Osteoblast (primary cell): ENCODE measurements at regions not wholly inside any gene's neighbourhood (a gene's known extent, or its start where the extent isn't known, plus 50 kb on each side); places are given as distances from the start of the nearest gene placed in this dataset.
A peak's percentile ranks its signal among the peaks of the same experiment; 100 is the strongest.

Experiments
- DNase-seq: peaks from one replicate; pipeline ENCODE4 v3.0.0; 2011; ENCODE audit warnings: low spot score, mixed read lengths; ENCODE audit not compliant: insufficient read length; ENCODE audit errors: missing footprints
- H2AFZ ChIP-seq: 2 replicates; pipeline ENCODE4 v1.6.0; 2011; ENCODE audit warnings: mild to moderate bottlenecking, low read length
- H3K27ac ChIP-seq: 2 replicates; pipeline ENCODE4 v1.5.1; 2011; ENCODE audit warnings: mild to moderate bottlenecking, low read depth, low read length, moderate library complexity
- H3K27me3 ChIP-seq: 2 replicates; pipeline ENCODE4 v1.6.0; 2012; ENCODE audit warnings: mild to moderate bottlenecking, control low read depth, inconsistent platforms, low read length, moderate library complexity; ENCODE audit not compliant: insufficient read depth
- H3K36me3 ChIP-seq: 2 replicates; pipeline ENCODE4 v1.5.1; 2011; ENCODE audit warnings: mild to moderate bottlenecking, low read length, control low read depth, moderate library complexity; ENCODE audit not compliant: insufficient read depth
- H3K4me1 ChIP-seq: 2 replicates; pipeline ENCODE4 v1.5.1; 2011; ENCODE audit warnings: mild to moderate bottlenecking, low read length, control low read depth, moderate library complexity; ENCODE audit not compliant: insufficient read depth
- H3K4me2 ChIP-seq: 2 replicates; pipeline ENCODE4 v1.6.0; 2011; ENCODE audit warnings: mild to moderate bottlenecking, low read length; ENCODE audit not compliant: insufficient read depth
- H3K4me3 ChIP-seq: fragments of 200-600 bp; sonication (generic); 3 replicates; pipeline ENCODE4 v1.5.1; 2012; ENCODE audit warnings: mild to moderate bottlenecking, low read length, inconsistent platforms; ENCODE audit not compliant: insufficient read depth
- H3K79me2 ChIP-seq: 2 replicates; pipeline ENCODE4 v1.6.0; 2012; ENCODE audit warnings: mild to moderate bottlenecking, low read length, control low read depth, inconsistent platforms; ENCODE audit not compliant: insufficient read depth
- H3K9me3 ChIP-seq: 2 replicates; pipeline ENCODE4 v1.5.1; 2011; ENCODE audit warnings: low read depth, low read length, control low read depth
- H4K20me1 ChIP-seq: 2 replicates; pipeline ENCODE4 v1.6.0; 2012; ENCODE audit warnings: mild to moderate bottlenecking, low read length, control low read depth; ENCODE audit not compliant: insufficient read depth
- TF ChIP-seq, protein P1 (sequence below): IDR thresholded peaks from 2 replicates; pipeline ENCODE4 v1.5.1; 2011; ENCODE audit warnings: mild to moderate bottlenecking, low read depth, low read length, moderate library complexity; ENCODE audit errors: extremely low read depth

DNA sequence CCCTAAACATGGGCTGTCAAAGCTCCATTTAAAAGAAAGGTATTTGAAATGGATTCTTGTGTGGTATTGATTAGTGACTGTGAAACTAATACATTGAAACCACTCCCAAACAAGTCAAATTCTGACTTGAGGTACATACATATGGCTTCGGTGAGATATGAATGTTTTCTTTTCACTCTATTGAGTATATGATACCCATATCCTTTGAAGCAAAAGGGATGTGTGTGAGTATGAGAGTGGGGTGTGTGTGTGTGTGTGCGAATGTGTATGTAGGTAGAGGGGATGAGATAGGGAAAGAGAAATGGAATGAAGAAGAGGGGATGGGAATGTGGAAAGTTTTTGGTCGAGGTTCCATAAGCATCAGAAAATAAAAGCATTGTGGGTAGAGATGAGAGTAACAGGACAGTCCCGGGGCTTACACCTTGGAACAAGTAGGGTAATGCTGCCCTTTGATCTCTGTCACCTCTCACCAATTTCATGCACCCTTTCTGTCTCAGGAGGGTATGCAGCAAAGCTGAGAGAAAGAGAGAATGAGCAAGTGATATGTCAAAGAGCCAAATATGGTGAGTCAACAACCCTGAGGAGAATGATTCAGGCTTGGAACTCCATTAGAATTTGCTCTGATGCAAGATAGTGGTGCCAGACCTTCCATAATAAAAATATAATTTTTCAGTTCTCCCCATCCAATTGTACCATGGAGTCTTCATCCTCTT lies 64.0 kb upstream of the ZEB2 start:
- Histone ChIP-seq H2AFZ (peak overlapping the region; percentile 30), H3K27me3 (no peaks in the 10 kb centered on the region), H3K4me2 (no peak overlapping the region), H3K79me2 (no peaks in the 10 kb centered on the region), H3K4me1 (peaks cover 13% of the 10 kb centered on the region), H3K27ac (peak overlapping the region; percentile 36), H4K20me1 (no peaks in the 10 kb centered on the region), H3K9me3 (no peaks in the 10 kb centered on the region), H3K36me3 (no peaks in the 10 kb centered on the region), H3K4me3 (no peak overlapping the region)
- TF ChIP-seq, protein P1, sequence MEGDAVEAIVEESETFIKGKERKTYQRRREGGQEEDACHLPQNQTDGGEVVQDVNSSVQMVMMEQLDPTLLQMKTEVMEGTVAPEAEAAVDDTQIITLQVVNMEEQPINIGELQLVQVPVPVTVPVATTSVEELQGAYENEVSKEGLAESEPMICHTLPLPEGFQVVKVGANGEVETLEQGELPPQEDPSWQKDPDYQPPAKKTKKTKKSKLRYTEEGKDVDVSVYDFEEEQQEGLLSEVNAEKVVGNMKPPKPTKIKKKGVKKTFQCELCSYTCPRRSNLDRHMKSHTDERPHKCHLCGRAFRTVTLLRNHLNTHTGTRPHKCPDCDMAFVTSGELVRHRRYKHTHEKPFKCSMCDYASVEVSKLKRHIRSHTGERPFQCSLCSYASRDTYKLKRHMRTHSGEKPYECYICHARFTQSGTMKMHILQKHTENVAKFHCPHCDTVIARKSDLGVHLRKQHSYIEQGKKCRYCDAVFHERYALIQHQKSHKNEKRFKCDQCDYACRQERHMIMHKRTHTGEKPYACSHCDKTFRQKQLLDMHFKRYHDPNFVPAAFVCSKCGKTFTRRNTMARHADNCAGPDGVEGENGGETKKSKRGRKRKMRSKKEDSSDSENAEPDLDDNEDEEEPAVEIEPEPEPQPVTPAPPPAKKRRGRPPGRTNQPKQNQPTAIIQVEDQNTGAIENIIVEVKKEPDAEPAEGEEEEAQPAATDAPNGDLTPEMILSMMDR, result no peak
- peak; percentile 83 for DNase-seq

DNA sequence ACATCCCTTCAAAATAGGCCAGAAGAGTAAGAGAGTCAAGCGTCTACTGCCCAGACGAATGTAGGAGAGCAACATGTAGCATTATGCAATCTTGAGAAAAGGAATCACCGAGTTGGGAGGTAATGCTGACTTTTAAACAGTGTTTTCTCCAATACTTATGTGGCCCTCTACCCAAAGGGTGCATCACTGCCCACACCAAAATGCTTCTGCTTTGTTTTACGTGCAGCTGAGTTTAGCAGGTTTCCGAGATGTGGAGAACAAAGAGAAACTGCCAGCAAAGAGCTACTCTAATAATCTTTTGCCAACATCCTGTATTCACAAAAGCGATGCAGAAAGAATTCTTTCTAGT lies 63.4 kb upstream of the ZEB2 start:
- Histone ChIP-seq H3K4me2 (no peak overlapping the region), H4K20me1 (no peaks in the 10 kb centered on the region), H3K27ac (no peak overlapping the region), H3K4me3 (no peak overlapping the region), H3K4me1 (peaks cover 13% of the 10 kb centered on the region), H2AFZ (no peak overlapping the region), H3K9me3 (no peaks in the 10 kb centered on the region), H3K36me3 (no peaks in the 10 kb centered on the region), H3K79me2 (no peaks in the 10 kb centered on the region), H3K27me3 (no peaks in the 10 kb centered on the region)
- DNase-seq, result no peak
- TF ChIP-seq, protein P1, result no peak

DNA sequence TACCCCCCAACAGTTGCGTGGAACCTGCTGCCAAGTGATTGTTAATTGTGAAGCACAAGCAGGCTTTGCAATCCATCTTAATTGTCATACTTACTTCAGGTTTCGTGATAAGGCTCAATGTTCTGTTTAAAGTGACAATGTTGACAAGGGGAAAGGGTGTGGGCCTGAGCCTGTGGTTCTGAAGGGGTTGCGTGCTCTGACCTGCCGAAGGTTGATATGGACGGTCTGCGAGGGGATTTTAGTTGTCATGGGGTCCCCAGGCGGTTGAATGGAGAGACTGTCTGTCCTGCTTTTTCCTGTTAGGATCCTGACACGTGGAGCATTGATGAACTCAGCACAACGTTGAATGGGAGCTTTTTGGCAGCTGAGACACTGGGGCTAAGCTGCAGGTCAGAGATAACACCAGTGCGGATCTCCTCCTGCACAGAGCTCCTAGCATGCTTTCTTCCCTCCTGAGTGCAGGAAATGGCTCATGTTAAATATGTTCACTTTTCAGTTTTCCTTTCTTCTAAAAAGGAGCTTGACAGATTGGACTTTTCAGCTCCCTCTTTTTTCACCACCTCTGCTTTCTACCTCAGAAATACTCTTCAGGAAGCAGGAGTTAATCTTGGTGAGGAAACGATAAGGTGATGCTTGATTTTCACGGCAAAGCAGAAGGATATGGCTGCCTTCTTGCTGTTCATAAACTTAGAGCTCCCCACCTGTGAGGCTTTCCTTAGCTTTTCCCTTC lies 62.9 kb upstream of the ZEB2 start:
- no peak for DNase-seq
- H3K36me3 ChIP-seq, result no peaks in the 10 kb centered on the region
- H2AFZ ChIP-seq, result no peak overlapping the region
- H3K4me2 ChIP-seq, result no peak overlapping the region
- H3K4me1 ChIP-seq, result peaks cover 13% of the 10 kb centered on the region
- H4K20me1 ChIP-seq, result no peaks in the 10 kb centered on the region
- H3K4me3 ChIP-seq, result no peak overlapping the region
- H3K27ac ChIP-seq, result no peak overlapping the region
- no peaks in the 10 kb centered on the region for H3K27me3 ChIP-seq
- TF ChIP-seq, protein P1, result no peak
- H3K79me2 ChIP-seq, result no peaks in the 10 kb centered on the region
- H3K9me3 ChIP-seq, result no peaks in the 10 kb centered on the region

DNA sequence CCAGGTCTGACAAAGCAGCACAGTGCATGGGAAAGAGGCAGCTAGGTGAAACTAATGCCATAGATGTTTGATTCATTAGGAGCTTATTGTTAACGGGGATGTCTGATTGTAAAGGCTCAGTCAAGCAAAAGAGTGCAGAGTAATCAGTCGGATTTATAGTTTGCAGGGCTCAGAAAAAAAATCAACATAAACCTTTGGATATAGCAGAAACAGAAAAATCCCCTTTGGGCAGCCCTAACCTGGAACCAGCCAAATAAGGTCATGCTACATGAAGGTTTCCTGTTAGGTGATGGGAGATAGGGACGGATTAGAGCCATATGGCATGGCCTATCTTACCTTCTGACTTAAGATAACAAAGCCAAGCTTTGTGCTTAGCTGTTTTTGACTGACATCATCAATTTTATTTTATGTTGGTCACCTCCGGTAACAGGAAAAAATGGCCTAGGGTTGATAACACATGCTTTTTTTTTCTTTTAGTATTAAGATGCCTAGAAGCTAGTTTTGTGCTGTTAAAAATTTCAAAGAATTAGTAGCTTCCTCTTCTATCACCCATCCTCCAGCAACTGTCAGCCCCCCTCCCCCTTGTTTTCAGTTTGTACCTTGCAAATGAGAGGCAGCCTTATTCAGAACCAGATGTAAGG lies 60.7 kb upstream of the ZEB2 start:
- Histone ChIP-seq H3K4me2 (no peak overlapping the region), H3K27ac (no peak overlapping the region), H3K27me3 (no peaks in the 10 kb centered on the region), H3K4me3 (no peak overlapping the region), H3K4me1 (peaks cover 13% of the 10 kb centered on the region), H3K79me2 (no peaks in the 10 kb centered on the region), H2AFZ (no peak overlapping the region), H3K36me3 (no peaks in the 10 kb centered on the region), H3K9me3 (no peaks in the 10 kb centered on the region), H4K20me1 (no peaks in the 10 kb centered on the region)
- TF ChIP-seq, protein P1, result no peak
- DNase-seq, result no peak
